Amniotic epithelial cell (primary cell): ENCODE measurements at regions not wholly inside any gene's neighbourhood (a gene's known extent, or its start where the extent isn't known, plus 50 kb on each side); places are given as distances from the start of the nearest gene placed in this dataset.

Experiments
- DNase-seq: peaks from one replicate; pipeline ENCODE4 v3.0.0-alpha.2; 2010; ENCODE audit warnings: low read depth

DNA sequence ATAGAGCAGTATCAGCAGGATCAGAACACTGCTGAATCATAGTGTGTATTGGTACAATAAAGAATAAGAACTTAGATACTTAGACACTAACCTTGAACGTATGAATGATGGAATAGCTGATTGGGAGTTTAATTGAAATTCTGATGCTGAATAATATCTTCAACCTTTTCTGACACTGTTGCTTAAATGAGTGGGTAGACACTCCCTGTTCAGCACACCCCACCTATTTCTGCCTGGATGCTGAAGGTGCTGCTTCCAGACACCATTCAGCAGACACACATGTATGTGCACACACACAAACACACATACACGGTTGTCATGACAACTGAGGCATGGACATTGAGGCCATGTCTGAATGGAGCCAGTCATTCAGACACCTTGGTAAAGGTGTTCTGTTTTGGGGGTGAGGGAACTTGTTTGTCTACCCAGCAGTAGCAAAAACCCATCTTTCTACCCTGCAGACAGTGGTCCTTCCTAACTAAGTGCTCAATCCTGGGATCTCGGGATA, 54.3 kb downstream of the TMEM215 start:
- no peak for DNase-seq

DNA sequence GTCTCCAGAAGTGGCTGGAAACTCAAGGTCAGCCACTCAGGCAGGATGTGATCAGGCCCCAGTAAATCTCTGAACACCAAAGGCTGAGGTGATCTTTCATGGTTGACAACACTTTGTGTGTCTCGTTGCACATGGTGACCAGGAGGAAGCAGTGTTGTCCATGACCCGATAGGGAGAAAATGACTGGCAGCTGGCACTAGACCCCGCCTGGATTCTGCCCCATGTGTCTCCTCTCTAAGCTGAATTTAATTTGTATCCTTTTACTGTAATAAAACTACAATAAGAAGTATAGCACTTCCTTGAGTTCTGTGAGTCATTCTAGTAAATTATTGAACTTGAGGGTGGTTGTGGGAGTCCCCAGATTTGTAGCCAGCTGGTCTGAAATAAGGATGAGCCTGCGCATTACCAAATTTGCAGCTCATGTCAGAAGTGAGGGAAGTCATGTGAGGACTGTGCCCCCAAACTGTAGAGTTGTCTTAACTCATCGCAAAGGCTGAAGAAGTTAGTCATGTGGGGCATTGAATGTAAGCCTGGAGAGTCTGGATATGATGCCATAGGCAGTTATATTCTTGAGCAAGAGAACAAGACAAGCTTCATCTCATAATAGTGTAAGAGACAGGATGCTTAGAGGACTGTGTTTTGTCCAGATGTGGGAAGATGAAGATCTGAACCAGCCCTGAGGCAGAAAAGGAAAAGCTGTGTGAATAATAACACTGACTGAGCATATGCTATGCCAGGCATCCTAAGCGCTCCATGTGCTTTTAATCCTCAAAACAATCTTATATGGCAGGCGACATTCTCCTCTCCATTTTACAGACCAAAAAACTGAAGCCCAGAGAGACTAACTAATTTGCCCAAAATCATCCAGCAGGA, 55.9 kb downstream of the TMEM215 start:
- DNase-seq = no peak

DNA sequence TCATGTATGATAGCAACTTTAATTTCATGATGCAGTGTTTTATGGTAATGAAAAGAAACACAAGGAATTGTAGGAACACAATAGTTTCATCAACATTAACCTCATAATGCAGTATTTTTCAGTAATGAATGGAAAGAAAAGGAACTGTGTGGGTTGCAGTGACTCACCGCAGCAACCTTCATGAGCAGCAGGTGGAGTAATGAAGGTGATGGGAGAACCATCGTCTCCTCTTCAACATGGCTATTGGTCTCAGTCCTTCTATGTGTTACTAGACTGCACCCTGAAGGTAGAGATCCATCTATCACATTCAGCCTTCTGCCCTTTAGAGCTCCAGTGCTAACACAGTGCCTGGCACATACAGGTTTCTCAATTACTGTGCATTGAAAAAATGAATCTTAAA, 58.0 kb downstream of the TMEM215 start:
- no peak for DNase-seq

DNA sequence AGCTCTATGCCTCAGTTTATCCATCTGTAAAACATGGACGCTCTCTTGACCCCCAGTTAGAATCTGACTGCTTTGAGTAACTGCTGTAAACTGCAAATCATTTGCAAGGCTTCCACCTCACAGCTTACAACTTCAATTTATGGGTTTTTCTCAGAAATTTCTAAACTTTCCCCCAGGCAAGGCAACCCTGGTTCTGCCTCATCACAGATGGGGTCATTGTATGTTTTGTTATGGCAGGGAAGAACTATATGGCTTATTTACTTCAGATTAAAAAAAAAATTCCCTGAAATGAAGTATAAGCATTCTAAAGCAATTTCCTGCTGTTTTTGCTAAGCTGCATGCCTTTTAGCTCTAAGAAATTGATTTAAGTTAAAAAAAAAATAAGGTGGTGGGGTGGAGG, 60.0 kb downstream of the TMEM215 start:
- no peak for DNase-seq

DNA sequence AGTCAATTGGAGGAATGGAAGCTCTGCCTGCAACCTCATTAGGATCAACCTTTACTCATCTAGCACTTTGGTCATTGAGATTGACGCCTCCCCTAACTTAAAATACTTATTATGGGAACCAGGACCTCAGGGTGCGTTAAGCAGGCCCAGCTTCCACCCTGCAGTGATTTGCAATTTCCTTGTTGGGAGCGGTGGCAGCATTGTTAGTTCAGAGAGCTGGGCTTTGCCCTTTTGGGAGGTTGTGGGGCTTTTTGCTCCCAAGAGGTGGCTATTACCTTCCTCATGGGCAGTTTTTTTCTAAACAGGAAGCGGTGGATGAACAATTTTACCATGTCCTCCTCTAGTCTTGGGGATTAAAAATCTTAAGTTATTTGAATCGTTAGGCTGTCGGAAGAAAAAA, 60.9 kb downstream of the TMEM215 start:
- DNase-seq = no peak

DNA sequence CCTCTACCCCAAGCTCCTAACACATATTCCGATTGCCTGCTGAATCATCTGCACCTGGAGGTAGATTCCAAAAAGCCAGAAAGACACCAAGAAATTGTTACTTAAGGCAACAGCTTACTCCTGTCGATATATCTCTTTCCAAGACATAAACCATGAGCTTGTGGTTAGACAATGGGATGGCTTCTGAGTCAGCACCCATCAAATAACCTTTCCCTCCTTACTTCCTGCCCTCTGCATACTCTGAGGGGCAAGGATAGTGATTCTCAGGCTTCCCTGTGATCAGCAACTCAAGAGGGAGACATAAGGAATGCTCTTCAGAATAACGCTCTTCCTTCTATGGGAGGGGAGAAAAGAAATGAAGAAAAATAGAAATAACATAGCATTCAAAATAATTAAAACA, 70.9 kb downstream of the TMEM215 start:
- no peak for DNase-seq

DNA sequence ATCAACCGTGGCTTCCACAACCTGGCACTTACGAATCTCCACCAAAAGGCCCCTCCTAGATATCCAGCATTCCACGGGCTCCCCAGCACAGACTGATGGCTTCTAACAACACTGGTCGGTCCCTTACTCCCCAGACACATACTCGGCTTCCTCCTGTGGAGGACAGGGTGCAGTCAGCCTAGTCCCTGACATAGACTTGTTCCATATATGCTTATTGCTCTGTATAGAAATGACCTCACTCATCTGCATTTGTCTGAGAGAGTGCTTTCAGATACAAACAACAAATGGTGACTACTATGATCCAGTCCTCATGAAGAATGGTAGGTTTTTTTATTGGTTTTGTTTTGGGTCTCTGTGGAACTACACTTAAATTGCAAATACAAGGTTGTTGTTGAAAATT, 72.4 kb downstream of the TMEM215 start:
- DNase-seq = no peak

DNA sequence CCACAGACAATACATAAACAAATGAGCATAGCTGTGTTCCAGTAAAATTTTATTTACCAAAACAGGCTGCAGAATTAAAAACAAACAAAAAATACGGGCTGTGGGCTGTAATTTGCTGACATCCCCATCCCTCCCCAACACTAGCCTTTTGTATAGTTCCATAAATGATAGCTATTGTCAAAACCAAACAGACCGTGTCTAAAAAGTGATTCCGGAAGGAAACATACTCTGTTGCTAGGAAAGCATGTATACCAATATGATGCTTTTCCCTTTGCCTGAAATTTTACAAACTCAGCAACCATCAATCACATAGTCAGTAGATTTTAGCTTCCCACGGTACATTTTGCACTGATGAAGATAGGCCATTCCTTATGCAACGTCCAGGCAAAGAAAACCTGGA, 80.0 kb downstream of the TMEM215 start:
- DNase-seq = no peak

DNA sequence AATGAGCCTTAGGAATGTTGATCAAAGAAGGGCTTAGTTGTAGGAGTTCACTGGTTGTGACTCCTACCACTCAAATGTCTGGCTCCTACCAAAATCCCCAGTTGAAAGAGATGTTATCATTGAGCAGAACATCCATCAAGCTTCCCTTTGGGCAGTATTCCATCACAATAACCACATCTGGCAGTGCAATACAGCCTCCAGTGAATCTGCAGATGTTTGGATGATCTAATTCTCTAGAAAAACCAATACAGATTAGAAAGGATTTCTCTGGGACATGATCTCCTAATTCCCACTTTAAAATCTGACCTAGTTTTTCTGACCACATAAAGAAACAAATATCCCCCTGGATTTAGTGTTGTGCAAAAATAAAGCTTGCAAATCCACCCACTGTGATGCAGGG, 81.6 kb downstream of the TMEM215 start:
- DNase-seq = peak; percentile 2

DNA sequence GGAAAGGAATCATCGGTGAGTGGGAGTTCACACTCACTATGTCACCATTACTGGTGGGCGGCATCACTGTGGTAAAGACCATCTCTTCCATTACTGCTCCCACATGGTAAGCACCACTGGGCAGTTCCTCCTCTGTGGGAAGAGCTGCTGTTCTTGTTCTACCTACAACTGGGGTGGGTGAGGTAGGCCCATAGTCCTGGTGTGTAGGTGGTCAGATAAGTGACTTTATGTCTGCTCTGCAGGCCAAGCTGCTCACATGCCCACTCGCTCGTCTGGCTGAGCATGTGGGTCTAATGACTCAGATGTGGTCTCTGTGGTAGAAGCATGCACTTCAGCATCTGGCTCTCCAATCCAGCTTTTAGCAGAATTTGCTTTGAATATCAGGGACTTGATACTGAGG, 82.9 kb downstream of the TMEM215 start:
- DNase-seq = peak; percentile 1

DNA sequence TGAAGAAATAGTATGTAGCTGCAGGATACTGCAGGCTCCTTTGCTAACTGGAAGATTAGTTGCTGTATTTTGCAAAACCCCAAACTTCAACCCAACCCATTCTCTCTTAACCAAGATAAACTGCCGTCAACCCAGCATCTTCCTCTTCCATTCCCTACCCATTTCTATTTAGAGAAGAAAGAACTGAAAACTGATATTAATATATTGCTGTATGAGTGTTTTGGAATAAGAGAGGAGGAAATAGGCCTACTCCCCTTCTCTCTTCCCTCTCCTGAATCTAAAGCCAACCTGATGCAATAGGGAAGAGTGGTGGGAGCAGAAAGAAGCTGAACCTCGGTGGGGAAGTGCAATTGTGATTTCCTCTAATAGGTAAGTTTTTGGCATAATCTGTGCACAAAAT, 83.7 kb downstream of the TMEM215 start:
- DNase-seq = no peak

DNA sequence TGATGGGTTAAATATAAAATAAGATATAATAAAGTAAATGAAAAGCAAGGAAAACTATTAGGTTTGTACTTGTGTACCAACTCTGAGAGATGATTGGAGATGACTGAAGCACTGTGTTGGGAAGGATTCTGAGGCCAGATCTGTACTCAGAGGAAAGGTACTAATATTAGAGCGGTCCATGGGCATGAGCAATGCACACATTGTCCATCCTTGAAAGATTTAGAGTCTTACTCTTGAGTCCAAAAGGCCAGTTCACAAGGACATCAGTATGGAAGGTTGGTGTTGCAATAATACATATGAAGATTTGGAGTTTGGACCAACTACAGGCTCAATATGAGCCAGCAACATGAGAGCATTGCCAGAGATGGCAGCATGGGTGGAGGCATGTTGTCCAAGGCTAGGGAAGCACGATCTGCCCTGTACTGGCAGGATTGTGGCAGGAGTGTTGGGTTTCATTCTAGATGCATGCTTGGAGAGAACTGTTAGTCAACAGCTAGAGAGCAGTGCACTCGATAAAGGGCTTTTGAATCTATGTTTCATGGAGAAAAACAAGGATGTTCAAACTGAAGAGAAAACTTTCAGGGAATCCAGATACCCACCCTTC, 84.4 kb downstream of the TMEM215 start:
- no peak for DNase-seq

DNA sequence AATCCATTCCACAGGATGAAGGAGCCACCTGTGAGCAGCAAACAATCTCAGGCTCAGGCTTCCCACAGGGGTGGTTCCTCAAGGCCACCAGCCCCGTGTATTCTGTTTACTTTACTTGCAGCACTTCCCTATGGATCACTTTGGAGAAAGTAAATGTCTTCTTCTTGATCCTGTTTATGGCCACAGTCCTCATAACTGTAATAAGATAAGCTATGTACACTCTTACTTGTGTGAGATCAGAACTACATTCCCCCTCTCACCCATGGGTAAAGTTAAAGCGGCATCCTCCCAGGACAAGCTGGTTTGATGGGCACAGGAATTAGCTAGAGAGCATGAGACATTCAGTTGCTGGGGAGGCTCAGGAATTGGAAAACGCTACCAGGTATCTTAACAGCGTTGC, 86.1 kb downstream of the TMEM215 start:
- DNase-seq = no peak

DNA sequence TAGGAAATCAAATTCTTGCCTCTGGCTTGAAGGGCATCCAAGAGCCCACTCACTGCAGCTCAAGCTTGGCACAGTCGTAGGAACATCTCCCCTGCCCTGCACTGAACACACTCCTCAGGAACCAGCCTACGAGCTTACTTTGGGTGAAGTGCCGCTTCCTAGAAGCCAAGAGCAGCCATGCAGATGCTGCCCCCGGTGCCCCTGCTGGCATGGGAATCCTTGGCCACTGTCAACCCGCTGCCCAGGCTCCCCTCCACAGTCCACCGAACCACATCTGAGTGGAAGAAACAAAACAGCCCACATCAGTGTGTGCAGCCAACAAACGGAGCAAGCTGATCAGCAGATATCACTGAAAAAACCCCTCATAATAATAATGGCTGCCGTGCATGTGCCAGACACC, 89.8 kb downstream of the TMEM215 start:
- no peak for DNase-seq

DNA sequence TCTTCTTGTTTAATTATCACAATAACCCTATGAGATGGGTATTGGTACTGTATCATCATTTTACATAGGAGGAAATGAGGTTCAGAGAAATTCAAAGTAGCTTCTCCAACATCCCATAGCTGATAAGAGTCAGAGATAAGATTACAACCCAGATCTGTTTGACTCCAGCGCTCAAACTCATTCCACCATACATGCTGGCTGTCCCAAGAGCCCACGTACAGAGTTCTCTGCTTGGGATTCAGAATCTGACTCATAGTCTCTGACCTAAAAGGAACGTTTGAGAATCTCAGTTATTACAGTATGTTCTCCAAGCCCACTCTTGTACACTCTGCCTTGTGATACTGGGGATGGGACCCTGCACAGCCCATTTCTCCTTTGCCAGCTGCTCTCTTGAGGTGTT, 90.2 kb downstream of the TMEM215 start:
- no peak for DNase-seq

DNA sequence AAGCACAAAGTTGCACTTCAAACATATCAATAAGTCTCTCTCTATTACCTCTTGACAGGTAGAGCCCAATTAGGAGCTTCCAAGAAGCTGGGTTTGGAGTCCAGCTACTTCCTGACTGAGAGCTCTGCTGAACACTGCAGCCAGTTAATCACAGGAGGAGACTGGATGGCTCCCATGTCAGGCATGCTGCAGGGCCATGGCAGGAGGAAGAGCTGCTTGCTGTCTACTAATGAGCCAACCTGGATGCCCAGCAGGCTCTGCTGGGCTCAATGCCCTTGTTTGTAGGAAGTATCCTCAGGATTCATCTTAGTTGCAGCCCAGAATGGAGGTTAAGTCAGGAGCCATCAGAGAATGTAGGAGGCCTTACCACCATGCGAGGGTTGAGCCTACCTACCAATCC, 91.9 kb downstream of the TMEM215 start:
- DNase-seq = no peak

DNA sequence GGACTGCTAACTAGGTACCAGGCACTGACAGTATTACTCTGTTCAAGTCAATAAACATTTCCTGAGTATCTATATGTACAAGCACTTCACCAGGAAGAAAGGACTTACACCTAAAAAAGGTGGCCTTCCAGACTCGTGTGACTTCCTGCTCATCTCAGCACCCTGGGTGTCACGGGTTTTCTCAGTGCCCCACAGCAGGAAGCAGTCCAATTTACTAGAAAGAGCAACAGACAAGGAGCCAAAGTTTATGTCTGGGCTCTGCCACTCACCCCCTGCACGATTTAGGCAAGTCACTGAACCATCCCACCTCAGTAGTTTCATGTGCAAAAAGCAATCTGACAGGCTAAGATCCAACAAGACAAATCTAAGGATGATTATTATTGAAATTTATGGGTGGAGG, 92.4 kb downstream of the TMEM215 start:
- DNase-seq = no peak

DNA sequence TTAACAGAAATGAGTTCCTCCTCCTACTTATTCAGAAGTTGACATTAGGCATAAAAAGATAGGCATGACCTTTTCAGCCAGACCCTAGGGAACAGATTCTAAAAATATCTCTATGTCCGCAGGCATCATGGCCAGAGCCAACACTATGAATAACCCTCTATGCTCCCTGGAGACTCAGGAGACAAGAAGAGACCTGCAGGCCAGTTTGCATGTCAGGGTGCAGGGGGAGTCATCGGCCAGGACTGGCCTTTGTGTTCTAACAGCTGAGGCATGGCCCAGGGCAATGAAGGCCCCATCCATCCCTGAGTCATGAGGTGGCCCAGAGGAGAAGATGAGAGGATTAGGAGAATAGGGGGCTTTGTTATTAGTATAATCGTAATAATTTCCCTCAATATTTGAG, 93.8 kb downstream of the TMEM215 start:
- no peak for DNase-seq

DNA sequence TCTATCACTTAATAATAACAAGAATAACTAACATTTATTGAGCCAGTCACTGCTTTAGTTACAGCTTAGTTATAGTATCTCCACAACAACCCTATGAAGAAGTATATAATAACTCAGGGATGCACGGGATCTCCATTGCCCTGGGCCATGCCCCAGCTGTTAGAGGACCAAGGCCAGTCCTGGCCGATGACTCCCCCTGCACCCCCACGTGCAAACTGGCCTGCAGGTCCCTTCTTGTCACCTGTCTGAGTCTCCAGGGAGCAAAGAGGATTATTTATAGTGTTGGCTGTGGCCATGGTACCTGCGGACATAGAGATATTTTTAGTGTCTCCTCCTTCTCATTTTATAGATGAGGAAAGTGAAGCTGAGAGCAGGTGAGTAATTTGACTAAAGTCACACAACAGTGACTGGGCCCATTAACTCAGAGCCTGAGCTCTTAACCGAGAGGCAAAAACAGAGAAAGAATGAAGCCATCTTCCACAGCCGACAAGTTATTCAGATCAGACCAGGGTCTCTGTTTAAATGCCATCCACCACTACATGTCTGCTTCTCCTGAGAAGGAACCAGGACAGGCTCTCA, 94.4 kb downstream of the TMEM215 start:
- no peak for DNase-seq

DNA sequence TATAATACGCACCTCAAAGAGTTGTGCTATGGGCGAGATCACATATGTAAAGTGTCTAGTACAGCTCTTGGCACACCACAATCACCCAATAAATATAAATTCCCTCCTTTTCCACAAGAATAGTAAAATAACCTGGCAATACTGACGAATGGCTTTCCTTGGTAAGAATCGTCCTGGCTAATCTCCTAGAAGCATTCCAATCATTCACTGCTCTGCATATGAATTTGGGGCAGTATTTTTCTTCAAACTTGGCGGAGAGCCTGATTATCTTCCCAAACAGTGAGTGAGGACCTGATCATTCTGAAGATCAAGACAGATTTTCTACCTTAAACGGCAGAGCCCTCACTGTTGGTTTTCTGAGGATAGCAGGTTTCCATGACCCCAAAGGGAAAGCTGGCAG, 96.0 kb downstream of the TMEM215 start:
- DNase-seq = no peak

DNA sequence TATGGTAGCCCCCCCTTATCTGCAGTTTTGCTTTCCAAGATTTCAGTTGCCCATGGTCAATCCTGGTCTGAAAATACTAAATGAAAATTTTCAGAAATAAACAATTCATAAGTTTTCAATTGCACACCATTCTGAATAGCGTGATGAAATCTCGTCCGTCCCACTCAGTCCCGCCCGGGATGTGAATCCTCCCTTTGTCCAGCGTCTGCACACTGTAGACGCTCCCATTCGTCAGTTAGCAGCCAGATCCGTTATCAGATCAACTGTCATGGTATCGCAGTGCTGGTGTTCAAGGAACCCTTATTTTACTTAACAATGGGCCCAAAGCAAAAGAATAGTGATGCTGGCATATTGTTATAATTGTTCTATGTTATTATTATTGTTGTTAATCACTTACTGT, 98.6 kb downstream of the TMEM215 start:
- DNase-seq = no peak

DNA sequence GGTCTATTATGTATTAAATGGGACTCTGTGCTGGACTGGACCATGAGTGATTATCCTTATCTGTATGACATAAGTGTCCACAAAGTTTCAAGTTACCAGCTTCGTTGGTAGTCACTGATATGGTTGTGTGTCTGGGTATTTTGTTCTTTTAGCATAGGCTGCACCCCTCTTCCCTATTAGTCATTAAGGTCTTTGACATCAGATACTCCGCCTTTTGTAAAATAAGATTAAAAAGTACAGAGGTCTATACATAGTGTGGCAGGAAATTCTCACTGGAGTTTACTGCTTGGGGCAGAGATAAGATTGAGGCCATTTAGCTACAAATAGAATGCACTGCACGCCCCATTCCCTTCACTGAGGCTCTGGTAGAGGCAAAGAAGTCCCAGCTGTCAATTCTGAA, 99.4 kb downstream of the TMEM215 start:
- no peak for DNase-seq

DNA sequence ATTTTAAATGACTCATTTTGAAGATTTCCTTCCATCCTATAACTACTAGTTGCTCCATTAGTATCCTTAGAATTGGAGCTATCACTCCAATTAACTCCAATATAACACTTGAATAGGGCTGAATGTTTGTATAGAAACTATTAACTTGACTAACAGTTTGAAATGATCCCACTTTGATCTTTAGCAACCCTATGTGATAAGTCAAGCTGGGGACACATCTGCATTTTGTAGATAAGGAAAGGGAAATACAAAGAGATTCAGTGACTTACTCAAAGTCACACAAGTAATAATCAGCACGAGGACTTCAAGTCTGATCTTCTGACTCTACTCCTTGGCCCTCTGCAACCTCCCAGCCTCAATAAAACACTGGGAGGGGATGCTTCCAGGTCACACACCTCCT, 101.1 kb downstream of the TMEM215 start:
- no peak for DNase-seq
